ENCODE measurements at regions not wholly inside any gene's neighbourhood (a gene's known extent, or its start where the extent isn't known, plus 50 kb on each side); places are given as distances from the start of the nearest gene placed in this dataset.

- 71% methylated on average over 3 of the region's 3 CpGs for WGBS
- no peak for DNase-seq (ENCODE audit: low spot score)
Observed at GRCh38 chr2:175293195-175293594, 111.7 kb upstream of the ATP5MC3 start.

GRCh38 chr2:175282886-175283285 is 101.4 kb upstream of the ATP5MC3 start:
- H3K27ac ChIP-seq (ENCODE audit: low read depth in 1 of 2, low read length in 2 of 2) = no peak overlapping the region
- peaks cover 0 to 6% (median 0%) of the 10 kb centered on the region in 4 donors for H3K27me3 ChIP-seq (ENCODE audit: control insufficient read depth in 4 of 4, insufficient read depth in 4 of 4, low read length in 3 of 4)
- 78% methylated on average over 2 of the region's 2 CpGs for WGBS
- no peak for DNase-seq (ENCODE audit: low spot score)
- H3K9ac ChIP-seq (ENCODE audit: low read depth in 1 of 2, low read length in 2 of 2) = no peak overlapping the region
- H3K9me3 ChIP-seq (ENCODE audit: control insufficient read depth in 4 of 4, low read length in 3 of 4) = no peaks in the 10 kb centered on the region
- no peak overlapping the region for H3K4me3 ChIP-seq (ENCODE audit: low read depth in 1 of 3, low read length in 3 of 3)
- H3K36me3 ChIP-seq (ENCODE audit: control insufficient read depth in 4 of 4, insufficient read depth in 3 of 4, low read depth in 1 of 4, low read length in 3 of 4) = no peaks in the 10 kb centered on the region
- TF ChIP-seq SP1 (IDR thresholded peaks at IDR 0.05) = no peak
- no peak for TF ChIP-seq RXRA (IDR thresholded peaks at IDR 0.05)
- TF ChIP-seq ATF3 (IDR thresholded peaks at IDR 0.05) = no peak
- TF ChIP-seq EGR1 (IDR thresholded peaks at IDR 0.05; ENCODE audit: low read depth in 2 of 2) = no peak
- TF ChIP-seq JUND (IDR thresholded peaks at IDR 0.05) = no peak
- TF ChIP-seq FOXA1 (IDR thresholded peaks at IDR 0.05) = no peak
- no peak for TF ChIP-seq RAD21 (IDR thresholded peaks at IDR 0.05)
- no peak for TF ChIP-seq TAF1 (conservative IDR thresholded peaks at IDR 0.05)
- no peaks in the 10 kb centered on the region for H3K4me1 ChIP-seq (ENCODE audit: control insufficient read depth in 4 of 4, insufficient read depth in 4 of 4, low read length in 3 of 4)

More at GRCh38 chr2:175293195-175293594, 111.7 kb upstream of the ATP5MC3 start:
- Histone ChIP-seq H3K27ac (ENCODE audit: low read depth in 1 of 2, low read length in 2 of 2) (no peak overlapping the region), H3K27me3 (ENCODE audit: control insufficient read depth in 4 of 4, insufficient read depth in 4 of 4, low read length in 3 of 4) (peaks cover 0 to 11% (median under 1%) of the 10 kb centered on the region in 4 donors), H3K9ac (ENCODE audit: low read depth in 1 of 2, low read length in 2 of 2) (no peak overlapping the region), H3K36me3 (ENCODE audit: control insufficient read depth in 4 of 4, insufficient read depth in 3 of 4, low read depth in 1 of 4, low read length in 3 of 4) (no peaks in the 10 kb centered on the region), H3K4me1 (ENCODE audit: control insufficient read depth in 4 of 4, insufficient read depth in 4 of 4, low read length in 3 of 4) (no peaks in the 10 kb centered on the region), H3K4me3 (ENCODE audit: low read depth in 1 of 3, low read length in 3 of 3) (no peak overlapping the region), H3K9me3 (ENCODE audit: control insufficient read depth in 4 of 4, low read length in 3 of 4) (no peaks in the 10 kb centered on the region)
- TF ChIP-seq FOXA2 (IDR thresholded peaks at IDR 0.05) = no peak
- TF ChIP-seq RAD21 (IDR thresholded peaks at IDR 0.05) = no peak
- no peak for TF ChIP-seq JUND (IDR thresholded peaks at IDR 0.05)
- TF ChIP-seq RXRA (IDR thresholded peaks at IDR 0.05) = no peak
- TF ChIP-seq REST (IDR thresholded peaks at IDR 0.05) = no peak
- TF ChIP-seq ATF3 (IDR thresholded peaks at IDR 0.05) = no peak
- no peak for TF ChIP-seq FOXA1 (IDR thresholded peaks at IDR 0.05)
- no peak for TF ChIP-seq SP1 (IDR thresholded peaks at IDR 0.05)
- TF ChIP-seq CTCF (IDR thresholded peaks at IDR 0.05; ENCODE audit: low read depth, low read length, missing input control) = no peak
- no peak for TF ChIP-seq MAX (IDR thresholded peaks at IDR 0.05)
- no peak for TF ChIP-seq NR2F2 (IDR thresholded peaks at IDR 0.05)
- no peak for TF ChIP-seq HNF4A (conservative IDR thresholded peaks at IDR 0.05)
- no peak for TF ChIP-seq HNF4G (IDR thresholded peaks at IDR 0.05)
